ENCODE measurements at regions not wholly inside any gene's neighbourhood (a gene's known extent, or its start where the extent isn't known, plus 50 kb on each side); places are given as distances from the start of the nearest gene placed in this dataset.

DNA sequence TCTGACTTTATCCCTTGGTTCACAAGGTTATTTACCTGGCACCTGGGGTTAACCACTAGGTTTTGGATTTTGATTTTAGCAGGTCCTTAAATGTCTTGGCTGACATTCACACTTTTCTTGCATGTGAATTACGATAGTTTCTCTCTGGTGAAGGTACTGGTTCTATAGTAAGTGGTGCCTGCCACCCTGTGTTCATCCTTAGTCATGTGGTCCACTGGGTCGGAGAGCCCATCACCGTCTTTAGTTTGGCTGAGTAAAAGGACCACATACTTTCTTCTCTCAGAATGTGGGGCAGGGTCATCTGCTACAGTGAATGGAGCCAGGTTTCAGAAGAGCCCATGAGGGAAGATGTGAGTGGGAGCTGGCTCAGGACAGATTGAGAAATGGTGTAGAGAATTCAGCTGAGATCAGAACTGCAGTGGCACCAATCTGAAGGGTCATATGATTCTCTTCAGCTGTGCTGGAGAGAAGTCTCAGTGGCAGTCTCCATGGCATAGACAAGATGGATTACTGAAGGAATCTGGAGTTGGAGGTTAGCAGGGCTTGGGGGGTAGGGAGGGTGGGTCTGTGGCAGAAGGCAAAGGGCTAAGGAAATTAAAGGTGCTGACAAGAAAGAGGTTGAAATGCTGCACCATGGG lies 310.4 kb downstream of the GPAT3 start:
- no peak for TF ChIP-seq GATA3 (IDR thresholded peaks at IDR 0.05; ENCODE audit: low read depth, low read length)
- no peak for TF ChIP-seq GATA2 (IDR thresholded peaks at IDR 0.05; ENCODE audit: low read depth, low read length)

All from SH-SY5Y (cell line).